Osteocyte (in vitro differentiated cells): ENCODE measurements at regions not wholly inside any gene's neighbourhood (a gene's known extent, or its start where the extent isn't known, plus 50 kb on each side); places are given as distances from the start of the nearest gene placed in this dataset.

Source experiments
- DNase-seq: peaks from one replicate; pipeline ENCODE4 v3.0.0; 2021; ENCODE audit warnings: mixed read lengths; ENCODE audit not compliant: unreplicated experiment; ENCODE audit errors: extremely low spot score
- H3K27ac Mint-ChIP-seq: one replicate; pipeline ENCODE4 v1.8.0; 2021; ENCODE audit warnings: mild to moderate bottlenecking, mixed read lengths; ENCODE audit not compliant: unreplicated experiment
- H3K27me3 Mint-ChIP-seq: one replicate; pipeline ENCODE4 v1.8.0; 2021; ENCODE audit warnings: mixed read lengths; ENCODE audit not compliant: unreplicated experiment
- H3K36me3 Mint-ChIP-seq: one replicate; pipeline ENCODE4 v1.8.0; 2021; ENCODE audit warnings: mixed read lengths; ENCODE audit not compliant: unreplicated experiment
- H3K4me1 Mint-ChIP-seq: one replicate; pipeline ENCODE4 v1.8.0; 2021; ENCODE audit warnings: mixed read lengths; ENCODE audit not compliant: unreplicated experiment
- H3K4me3 Mint-ChIP-seq: one replicate; pipeline ENCODE4 v1.8.0; 2021; ENCODE audit warnings: mild to moderate bottlenecking, moderate library complexity, mixed read lengths; ENCODE audit not compliant: unreplicated experiment
- H3K9me3 Mint-ChIP-seq: one replicate; pipeline ENCODE4 v1.8.0; 2021; ENCODE audit warnings: mixed read lengths; ENCODE audit not compliant: unreplicated experiment
- CTCF ChIP-seq: fragments of 200-600 bp; sonication (generic); IDR thresholded peaks from 2 replicates; pipeline ENCODE4 v1.5.0; 2021; ENCODE audit warnings: antibody characterized with exemption, mild to moderate bottlenecking, moderate library complexity

- Mint-ChIP-seq H3K4me3 (no peak overlapping the region), H3K36me3 (no peaks in the 10 kb centered on the region), H3K27me3 (no peaks in the 10 kb centered on the region), H3K4me1 (no peaks in the 10 kb centered on the region), H3K9me3 (peaks cover 27% of the 10 kb centered on the region), H3K27ac (no peak overlapping the region)
- no peak for DNase-seq
- no peak for TF ChIP-seq CTCF
Measured at GRCh38 chr2:22855761-22856184, 529.2 kb upstream of the KLHL29 start.

DNA sequence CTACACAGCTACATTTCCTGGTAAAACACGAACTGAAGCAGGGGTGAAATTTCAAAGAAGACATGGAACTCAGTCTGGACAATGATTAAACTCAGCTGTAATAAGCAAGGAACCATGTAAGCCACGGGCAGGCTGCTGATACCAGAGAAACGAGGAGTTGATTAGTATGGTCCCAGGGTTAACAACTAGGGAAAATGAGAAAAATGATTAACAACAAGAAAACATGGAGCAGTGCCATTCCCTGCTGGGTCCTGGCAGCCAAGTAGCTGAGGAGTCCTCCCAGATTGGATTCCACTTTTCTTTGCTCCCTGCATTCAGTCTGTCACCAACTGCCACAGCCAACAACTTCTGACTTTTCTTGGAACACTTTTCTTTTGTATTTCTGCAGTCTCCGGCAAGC lies 517.0 kb upstream of the KLHL29 start:
- Mint-ChIP-seq H3K36me3 (no peaks in the 10 kb centered on the region), H3K4me1 (no peaks in the 10 kb centered on the region), H3K9me3 (peaks cover 4% of the 10 kb centered on the region), H3K27ac (no peak overlapping the region), H3K27me3 (no peaks in the 10 kb centered on the region), H3K4me3 (no peak overlapping the region)
- DNase-seq: no peak
- no peak for TF ChIP-seq CTCF

DNA sequence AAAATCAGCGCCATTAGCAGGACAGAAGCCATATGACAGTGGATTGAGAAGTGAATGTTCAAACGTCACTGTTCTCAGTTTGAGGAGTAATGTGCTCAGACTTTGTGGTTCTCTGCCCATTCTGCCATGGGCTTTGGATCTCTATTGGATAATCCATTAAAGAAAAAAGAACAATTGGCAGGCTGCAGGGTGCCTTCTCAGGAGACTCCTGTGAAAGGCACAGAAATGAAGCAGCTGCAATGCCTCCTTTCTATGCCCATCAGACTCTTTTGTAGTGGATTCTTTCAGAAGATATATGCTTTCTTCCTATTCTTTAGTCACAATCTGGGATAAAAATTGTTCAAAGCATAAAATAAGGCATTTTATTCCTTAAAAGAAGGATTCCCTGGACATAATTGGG lies 506.9 kb upstream of the KLHL29 start:
- no peak for TF ChIP-seq CTCF
- Mint-ChIP-seq H3K9me3 (peaks cover 31% of the 10 kb centered on the region), H3K27ac (no peak overlapping the region), H3K4me1 (no peaks in the 10 kb centered on the region), H3K36me3 (no peaks in the 10 kb centered on the region), H3K27me3 (no peaks in the 10 kb centered on the region), H3K4me3 (no peak overlapping the region)
- no peak for DNase-seq

DNA sequence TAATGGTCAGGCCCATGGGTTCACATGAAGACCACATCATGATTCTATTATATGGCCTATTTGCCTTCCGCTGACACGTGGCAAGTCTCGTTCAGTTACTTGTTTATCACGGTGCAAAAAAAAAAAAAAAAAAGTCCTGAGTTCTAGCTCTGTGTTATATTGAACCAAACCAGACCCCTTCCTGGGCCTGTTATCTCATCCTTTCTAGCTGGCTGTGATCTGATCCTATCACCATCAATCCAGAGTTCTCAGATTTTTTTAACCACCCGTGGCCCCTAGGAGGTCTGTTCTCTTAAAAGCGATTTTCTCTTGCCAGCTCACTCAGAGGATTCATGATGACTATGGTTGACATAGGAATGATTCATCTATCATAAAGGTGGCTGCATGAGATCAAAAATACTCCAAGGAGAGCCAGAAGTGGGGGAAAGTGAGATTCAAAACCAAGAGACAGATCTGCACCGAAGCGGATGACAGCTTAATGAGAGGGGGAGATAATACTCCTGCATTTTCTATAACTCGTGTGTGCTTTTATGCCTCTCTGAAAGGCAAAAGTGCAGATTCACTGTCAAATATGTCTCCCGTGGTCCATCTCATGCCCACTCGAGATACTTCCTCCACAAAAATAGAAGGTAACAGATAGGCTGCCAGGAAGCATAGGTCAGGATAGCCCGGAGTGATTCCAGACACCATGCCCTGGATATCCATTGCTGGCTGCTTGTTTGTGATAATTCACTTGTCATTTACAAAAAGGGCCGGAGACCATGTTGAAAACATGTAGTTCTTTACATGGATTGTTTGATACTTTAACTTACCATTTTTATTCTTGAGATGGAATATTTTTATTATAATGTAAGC lies 505.7 kb upstream of the KLHL29 start:
- TF ChIP-seq CTCF: no peak
- H3K9me3 Mint-ChIP-seq: peaks cover 31% of the 10 kb centered on the region
- no peaks in the 10 kb centered on the region for H3K36me3 Mint-ChIP-seq
- DNase-seq: no peak
- H3K4me1 Mint-ChIP-seq: no peaks in the 10 kb centered on the region
- H3K4me3 Mint-ChIP-seq: no peak overlapping the region
- H3K27me3 Mint-ChIP-seq: no peaks in the 10 kb centered on the region
- no peak overlapping the region for H3K27ac Mint-ChIP-seq

DNA sequence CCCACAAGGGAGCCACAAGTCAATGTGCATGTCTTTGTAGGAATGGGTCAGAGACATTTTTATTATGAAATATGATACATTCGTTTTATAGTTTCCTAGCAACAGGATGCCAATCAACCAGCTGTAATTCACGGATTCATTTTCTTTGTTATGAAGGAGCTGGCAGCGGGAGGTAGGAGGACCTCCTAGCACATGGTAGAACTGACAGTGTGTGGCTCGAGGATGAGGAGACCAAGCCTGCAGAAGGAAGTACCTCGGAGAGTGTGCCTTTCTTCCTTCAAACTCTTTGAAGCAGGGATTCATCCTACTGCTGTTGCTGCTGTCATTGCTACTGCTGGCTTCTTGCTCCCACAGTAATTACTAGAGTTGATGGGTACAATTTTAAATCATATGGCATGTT lies 504.8 kb upstream of the KLHL29 start:
- Mint-ChIP-seq H3K36me3 (no peaks in the 10 kb centered on the region), H3K4me3 (no peak overlapping the region)

More for the DNA sequence above, 504.8 kb upstream of the KLHL29 start:
- Mint-ChIP-seq H3K27me3 (no peaks in the 10 kb centered on the region), H3K4me1 (no peaks in the 10 kb centered on the region), H3K27ac (no peak overlapping the region), H3K9me3 (peaks cover 27% of the 10 kb centered on the region)
- DNase-seq: no peak
- no peak for TF ChIP-seq CTCF
